NCI-H1694 (cell line): ENCODE measurements at regions not wholly inside any gene's neighbourhood (a gene's known extent, or its start where the extent isn't known, plus 50 kb on each side); places are given as distances from the start of the nearest gene placed in this dataset.

Source experiments
- DNase-seq: peaks from one replicate; lab custom pipeline; 2025; lab: John Stamatoyannopoulos, UW

GRCh38 chr2:61722318-61722717 lies 131.5 kb downstream of the FAM161A start:
- no peak for DNase-seq

- DNase-seq = no peak
Observed at GRCh38 chr2:61721382-61721781, 132.5 kb downstream of the FAM161A start.

GRCh38 chr2:61720911-61721310 lies 132.9 kb downstream of the FAM161A start:
- no peak for DNase-seq

GRCh38 chr2:61718965-61719364 lies 134.9 kb downstream of the FAM161A start:
- DNase-seq = no peak

- no peak for DNase-seq
Observed at GRCh38 chr2:61715506-61715905, 138.4 kb downstream of the FAM161A start.

GRCh38 chr2:61714210-61714609 lies 139.7 kb downstream of the FAM161A start:
- no peak for DNase-seq

GRCh38 chr2:61713457-61713856 lies 140.4 kb downstream of the FAM161A start:
- no peak for DNase-seq

- no peak for DNase-seq
Observed at GRCh38 chr2:61712060-61712459, 141.8 kb downstream of the FAM161A start.

- DNase-seq = no peak
Observed at GRCh38 chr2:61710711-61711110, 143.1 kb downstream of the FAM161A start.

GRCh38 chr2:61707984-61708852 lies 145.6 kb downstream of the FAM161A start:
- peak; percentile 14 for DNase-seq

- DNase-seq = no peak
Observed at GRCh38 chr2:61705625-61706024, 148.2 kb downstream of the FAM161A start.

GRCh38 chr2:61704364-61704763 lies 149.5 kb downstream of the FAM161A start:
- DNase-seq = no peak

- no peak for DNase-seq
Observed at GRCh38 chr2:61702088-61702467, 151.8 kb downstream of the FAM161A start.

- DNase-seq = no peak
Observed at GRCh38 chr2:61700464-61700863, 153.4 kb downstream of the FAM161A start.

- no peak for DNase-seq
Observed at GRCh38 chr2:61694312-61695274, 156.4 kb upstream of the XPO1 start.

GRCh38 chr2:61693744-61694143 lies 155.6 kb upstream of the XPO1 start:
- DNase-seq = no peak

GRCh38 chr2:61690078-61690596 lies 152.0 kb upstream of the XPO1 start:
- no peak for DNase-seq

GRCh38 chr2:61689568-61689967 lies 151.4 kb upstream of the XPO1 start:
- no peak for DNase-seq

GRCh38 chr2:61688369-61689334 lies 150.5 kb upstream of the XPO1 start:
- DNase-seq = no peak

- no peak for DNase-seq
Observed at GRCh38 chr2:61679096-61679495, 140.9 kb upstream of the XPO1 start.

- DNase-seq = no peak
Observed at GRCh38 chr2:61677942-61678341, 139.8 kb upstream of the XPO1 start.
